NB4 (cell line): ENCODE measurements at regions not wholly inside any gene's neighbourhood (a gene's known extent, or its start where the extent isn't known, plus 50 kb on each side); places are given as distances from the start of the nearest gene placed in this dataset.

Experiments used
- DNase-seq: peaks from one replicate; pipeline ENCODE4 v3.0.0; 2010; ENCODE audit warnings: low read depth
- H3K4me3 ChIP-seq: one replicate; pipeline ENCODE4 v1.5.1; 2011; ENCODE audit warnings: mild to moderate bottlenecking, low read depth, low read length, moderate library complexity
- CTCF ChIP-seq: IDR thresholded peaks from one replicate; pipeline ENCODE4 v1.5.1; 2012; ENCODE audit warnings: low read depth, low read length
- MAX ChIP-seq: IDR thresholded peaks from 2 replicates; pipeline ENCODE4 v1.6.1; 2011; ENCODE audit warnings: low read depth, low read length
- MYC ChIP-seq: IDR thresholded peaks from 2 replicates; pipeline ENCODE4 v1.6.1; 2011; ENCODE audit warnings: low read depth, low read length
- POLR2A ChIP-seq: IDR thresholded peaks from 2 replicates; pipeline ENCODE4 v1.6.1; 2011; ENCODE audit warnings: mild to moderate bottlenecking; ENCODE audit not compliant: insufficient read length; ENCODE audit errors: extremely low read depth

- DNase-seq, result no peak
- no peak overlapping the region for H3K4me3 ChIP-seq
- TF ChIP-seq POLR2A, result no peak
- no peak for TF ChIP-seq MAX
- TF ChIP-seq CTCF, result no peak
- no peak for TF ChIP-seq MYC
Measured at GRCh38 chr2:180279581-180279980, 272.5 kb upstream of the CWC22 start.

- TF ChIP-seq CTCF (no peak), POLR2A (no peak), MAX (no peak), MYC (no peak)
- no peak overlapping the region for H3K4me3 ChIP-seq
- DNase-seq, result no peak
Measured at GRCh38 chr2:180276733-180277132, 269.6 kb upstream of the CWC22 start.

- no peak for DNase-seq
- no peak overlapping the region for H3K4me3 ChIP-seq
- TF ChIP-seq CTCF, result no peak
- TF ChIP-seq POLR2A, result no peak
- TF ChIP-seq MYC, result no peak
- no peak for TF ChIP-seq MAX
Measured at GRCh38 chr2:180268006-180268405, 260.9 kb upstream of the CWC22 start.

- DNase-seq, result no peak
- TF ChIP-seq MYC (no peak), CTCF (no peak), POLR2A (no peak), MAX (no peak)
- no peak overlapping the region for H3K4me3 ChIP-seq
Measured at GRCh38 chr2:180261976-180262375, 254.9 kb upstream of the CWC22 start.

- no peak for DNase-seq
- TF ChIP-seq MAX, result no peak
- TF ChIP-seq MYC, result no peak
- no peak overlapping the region for H3K4me3 ChIP-seq
Measured at GRCh38 chr2:180258579-180258978, 251.5 kb upstream of the CWC22 start.

- no peak for DNase-seq
- TF ChIP-seq CTCF (no peak), MYC (no peak), POLR2A (no peak), MAX (no peak)
- H3K4me3 ChIP-seq, result no peak overlapping the region
Measured at GRCh38 chr2:180258041-180258537, 251.0 kb upstream of the CWC22 start.
